ENCODE measurements at regions not wholly inside any gene's neighbourhood (a gene's known extent, or its start where the extent isn't known, plus 50 kb on each side); places are given as distances from the start of the nearest gene placed in this dataset.
"Not testable (repeated sequence)": the region's sequence is repeated elsewhere in the genome, so short reads cannot be mapped to it uniquely, and the experiment has no call there.

DNA sequence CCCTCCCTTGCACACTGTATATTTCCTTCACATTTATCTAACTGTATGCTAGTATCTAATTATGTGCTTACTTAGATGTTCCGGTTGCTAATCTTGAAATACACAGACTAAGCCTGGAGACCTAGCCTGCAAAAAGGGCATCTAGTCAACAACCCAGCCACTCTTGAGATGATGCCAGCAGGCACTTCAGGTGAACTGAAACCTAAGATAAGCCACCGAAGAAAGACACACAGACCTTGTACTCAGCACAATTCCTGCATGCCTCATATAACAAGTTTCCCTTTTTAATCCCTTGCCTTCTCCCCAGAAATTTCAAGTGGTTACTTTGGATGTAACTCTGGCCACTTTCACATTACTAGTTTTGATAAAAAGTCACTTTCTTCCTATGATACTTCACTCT lies 2506.6 kb downstream of the ARAP2 start:
- no peak for TF ChIP-seq CTCF (IDR thresholded peaks at IDR 0.05; ENCODE audit: unreplicated experiment in 3 of 3)
- Mint-ChIP-seq H3K4me1 (no peaks in the 10 kb centered on the region), H3K36me3 (ENCODE audit: low read depth) (no peaks in the 10 kb centered on the region), H3K27me3 (ENCODE audit: low read depth) (no peaks in the 10 kb centered on the region), H3K4me3 (no peak overlapping the region), H3K27ac (no peak overlapping the region), H3K9me3 (peaks cover 10% of the 10 kb centered on the region)

GRCh38 chr4:33739884-33740632 lies 2504.3 kb downstream of the ARAP2 start:
- H3K27ac Mint-ChIP-seq, result peak overlapping the region; percentile 45 to 55 (median 55)
- no peaks in the 10 kb centered on the region for H3K4me1 Mint-ChIP-seq
- no peak overlapping the region for H3K4me3 Mint-ChIP-seq
- peaks cover 6% of the 10 kb centered on the region for H3K9me3 Mint-ChIP-seq
- no peaks in the 10 kb centered on the region for H3K36me3 Mint-ChIP-seq (ENCODE audit: low read depth)
- no peaks in the 10 kb centered on the region for H3K27me3 Mint-ChIP-seq (ENCODE audit: low read depth)
- no peak for TF ChIP-seq CTCF (IDR thresholded peaks at IDR 0.05; ENCODE audit: unreplicated experiment in 3 of 3)

DNA sequence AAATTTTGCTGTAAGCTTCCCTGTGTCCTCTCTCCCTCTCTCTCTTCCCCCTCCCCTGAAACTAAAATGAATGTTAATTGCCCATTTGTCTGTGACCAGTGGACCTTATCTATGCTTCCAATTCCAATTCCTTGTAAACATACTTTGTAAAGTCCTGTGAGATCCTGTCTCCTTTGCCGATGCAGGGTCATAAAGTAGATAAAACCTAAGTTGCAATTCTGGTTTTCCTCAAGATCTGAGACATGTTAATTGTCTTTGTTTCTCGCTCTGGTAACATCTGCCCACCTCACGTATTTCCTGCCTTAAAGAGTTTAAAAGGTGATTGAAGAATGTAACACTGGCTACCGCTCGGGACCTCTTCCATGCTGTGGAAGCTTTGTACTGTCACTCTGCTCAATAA lies 2503.4 kb downstream of the ARAP2 start:
- not testable (repeated sequence) for H3K9me3 Mint-ChIP-seq; H3K4me1 Mint-ChIP-seq; H3K27me3 Mint-ChIP-seq (ENCODE audit: low read depth); H3K4me3 Mint-ChIP-seq; H3K36me3 Mint-ChIP-seq (ENCODE audit: low read depth)
- H3K27ac Mint-ChIP-seq, result peak overlapping the region; percentile 3 to 55 (median 55)

DNA sequence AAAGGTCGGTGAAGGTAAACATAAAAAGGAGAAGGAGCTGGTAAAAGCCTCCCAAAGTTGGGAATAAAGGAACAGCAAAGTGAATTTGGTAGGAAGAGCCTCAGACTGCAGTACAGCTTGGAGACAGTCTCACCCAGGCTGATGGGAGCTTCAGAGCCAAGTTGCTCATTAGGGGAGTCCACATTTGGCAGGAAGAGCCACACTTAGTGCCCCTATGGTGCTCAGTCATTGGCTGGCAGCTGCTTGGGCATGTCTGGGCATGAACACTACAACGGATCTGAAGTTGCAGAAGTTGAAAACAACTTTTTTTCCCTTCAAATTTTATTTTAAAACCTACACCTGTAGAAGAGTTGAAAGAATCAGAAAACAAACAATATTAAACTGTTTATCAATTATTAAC lies 2497.3 kb downstream of the ARAP2 start:
- H3K9me3 Mint-ChIP-seq, result peaks cover 6% of the 10 kb centered on the region
- TF ChIP-seq CTCF (IDR thresholded peaks at IDR 0.05; ENCODE audit: unreplicated experiment in 3 of 3), result no peak

DNA sequence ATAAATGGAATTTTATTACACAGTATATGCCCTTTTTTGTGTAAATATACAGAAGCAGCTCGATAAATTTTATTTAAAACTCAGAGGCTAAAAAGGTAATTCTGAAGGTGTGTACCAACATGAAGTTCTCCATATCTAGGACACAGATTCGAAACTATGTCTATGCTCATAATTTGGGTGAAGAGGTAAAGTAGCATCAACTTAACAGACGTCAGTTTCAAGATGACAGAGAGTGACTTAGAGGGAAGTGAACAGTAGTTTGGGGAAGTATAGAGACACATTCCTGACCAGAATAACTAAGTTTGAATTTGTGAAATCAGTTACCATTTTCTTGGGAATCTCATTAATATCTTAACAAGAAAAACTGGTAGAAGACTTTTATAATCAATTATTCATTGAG lies 2493.3 kb downstream of the ARAP2 start:
- Mint-ChIP-seq H3K27me3 (ENCODE audit: low read depth) (peaks cover 4% of the 10 kb centered on the region), H3K27ac (no peak overlapping the region), H3K4me1 (no peaks in the 10 kb centered on the region), H3K36me3 (ENCODE audit: low read depth) (no peaks in the 10 kb centered on the region), H3K9me3 (no peaks in the 10 kb centered on the region), H3K4me3 (no peak overlapping the region)
- TF ChIP-seq CTCF (IDR thresholded peaks at IDR 0.05; ENCODE audit: unreplicated experiment in 3 of 3), result no peak

More for the DNA sequence above, 2497.3 kb downstream of the ARAP2 start:
- Mint-ChIP-seq H3K4me1 (no peaks in the 10 kb centered on the region), H3K36me3 (ENCODE audit: low read depth) (no peaks in the 10 kb centered on the region), H3K27me3 (ENCODE audit: low read depth) (peaks cover 4% of the 10 kb centered on the region), H3K4me3 (no peak overlapping the region), H3K27ac (no peak overlapping the region)

- Mint-ChIP-seq H3K4me3 (no peak overlapping the region), H3K4me1 (peaks cover 5% of the 10 kb centered on the region), H3K36me3 (ENCODE audit: low read depth) (no peaks in the 10 kb centered on the region), H3K9me3 (no peaks in the 10 kb centered on the region), H3K27ac (no peak overlapping the region), H3K27me3 (ENCODE audit: low read depth) (no peaks in the 10 kb centered on the region)
- no peak for TF ChIP-seq CTCF (IDR thresholded peaks at IDR 0.05; ENCODE audit: unreplicated experiment in 3 of 3)
These were observed 2471.7 kb downstream of the ARAP2 start for GRCh38 chr4:33772582-33772981.

All from nephron (organoid).